ENCODE measurements at regions not wholly inside any gene's neighbourhood (a gene's known extent, or its start where the extent isn't known, plus 50 kb on each side); places are given as distances from the start of the nearest gene placed in this dataset.
"Not testable (repeated sequence)": the region's sequence is repeated elsewhere in the genome, so short reads cannot be mapped to it uniquely, and the experiment has no call there.

DNA sequence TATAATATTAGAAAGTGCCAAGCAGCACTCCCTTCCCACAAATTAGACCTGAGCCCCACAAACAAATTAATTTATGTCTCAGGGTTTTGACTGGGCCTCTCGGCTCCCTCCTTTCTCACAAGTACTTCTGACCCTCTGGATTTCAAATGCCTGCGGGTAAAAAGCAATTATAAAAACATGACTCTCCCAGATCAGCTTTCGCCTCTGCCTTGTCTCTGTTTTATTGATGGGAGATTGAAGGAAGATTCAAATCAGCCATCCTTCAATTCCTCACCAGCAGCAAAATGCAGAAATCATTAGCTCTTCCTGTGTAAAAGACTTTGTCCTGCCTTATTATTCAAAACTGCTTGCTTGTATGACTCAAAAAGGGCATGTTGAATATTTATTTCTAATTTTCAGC lies 453.7 kb upstream of the MKI67 start:
- Histone ChIP-seq H4K20me1 (ENCODE audit: low read length) (no peaks in the 10 kb centered on the region), H3K9ac (ENCODE audit: low read length) (no peak overlapping the region), H3K4me2 (ENCODE audit: low read length) (no peak overlapping the region), H3K9me3 (ENCODE audit: low read length) (no peaks in the 10 kb centered on the region), H3K27me3 (ENCODE audit: low read length) (no peaks in the 10 kb centered on the region), H2AFZ (ENCODE audit: low read length) (no peak overlapping the region), H3K4me3 (ENCODE audit: low read length) (no peak overlapping the region), H3K4me1 (ENCODE audit: insufficient read depth, low read length) (no peaks in the 10 kb centered on the region), H3K79me2 (ENCODE audit: low read length) (no peaks in the 10 kb centered on the region), H3K9me2 (replicated peaks; ENCODE audit: low read length) (no peaks in the 10 kb centered on the region), H3K27ac (ENCODE audit: low read length) (no peak overlapping the region), H3F3A (ENCODE audit: low read length, unreplicated experiment) (no peaks in the 10 kb centered on the region), H3K36me3 (ENCODE audit: low read depth, low read length) (no peaks in the 10 kb centered on the region)
- ChIA-PET POLR2A (ENCODE audit: unreplicated experiment) (no interaction called here), CTCF (no interaction called here)
- intact Hi-C loops (cut with micrococcal nuclease): no loop called here
- DNase-seq (no peak), ATAC-seq (no peak)
- BruUV-seq (replicated peaks): no TSS peak
- TF ChIP-seq EZH2 (IDR thresholded peaks at IDR 0.05; ENCODE audit: low read length, unreplicated experiment): no peak
- TF ChIP-seq, protein P1, sequence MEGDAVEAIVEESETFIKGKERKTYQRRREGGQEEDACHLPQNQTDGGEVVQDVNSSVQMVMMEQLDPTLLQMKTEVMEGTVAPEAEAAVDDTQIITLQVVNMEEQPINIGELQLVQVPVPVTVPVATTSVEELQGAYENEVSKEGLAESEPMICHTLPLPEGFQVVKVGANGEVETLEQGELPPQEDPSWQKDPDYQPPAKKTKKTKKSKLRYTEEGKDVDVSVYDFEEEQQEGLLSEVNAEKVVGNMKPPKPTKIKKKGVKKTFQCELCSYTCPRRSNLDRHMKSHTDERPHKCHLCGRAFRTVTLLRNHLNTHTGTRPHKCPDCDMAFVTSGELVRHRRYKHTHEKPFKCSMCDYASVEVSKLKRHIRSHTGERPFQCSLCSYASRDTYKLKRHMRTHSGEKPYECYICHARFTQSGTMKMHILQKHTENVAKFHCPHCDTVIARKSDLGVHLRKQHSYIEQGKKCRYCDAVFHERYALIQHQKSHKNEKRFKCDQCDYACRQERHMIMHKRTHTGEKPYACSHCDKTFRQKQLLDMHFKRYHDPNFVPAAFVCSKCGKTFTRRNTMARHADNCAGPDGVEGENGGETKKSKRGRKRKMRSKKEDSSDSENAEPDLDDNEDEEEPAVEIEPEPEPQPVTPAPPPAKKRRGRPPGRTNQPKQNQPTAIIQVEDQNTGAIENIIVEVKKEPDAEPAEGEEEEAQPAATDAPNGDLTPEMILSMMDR (conservative IDR thresholded peaks at IDR 0.05; ENCODE audit: low read depth, low read length): no peak
- no peak for TF ChIP-seq EZH2phosphoT487 (IDR thresholded peaks at IDR 0.05; ENCODE audit: borderline replicate concordance, low read length)

DNA sequence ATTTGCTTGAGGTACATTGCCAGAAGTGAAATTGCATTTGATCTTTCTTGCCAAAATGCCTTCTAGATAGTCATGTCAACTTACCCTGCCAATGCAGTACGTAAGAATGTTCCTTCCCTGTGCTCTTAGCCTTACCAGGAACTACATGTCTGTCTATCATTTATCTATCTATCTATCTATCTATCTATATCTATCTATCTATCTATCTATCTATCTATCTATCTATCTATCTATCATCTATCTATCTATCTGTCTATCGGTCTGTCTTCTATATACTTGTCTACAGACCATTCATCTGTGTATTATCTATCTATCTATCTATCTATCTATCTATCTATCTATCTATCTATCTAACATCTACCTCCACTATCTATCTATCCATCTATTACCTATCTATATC lies 456.9 kb upstream of the MKI67 start:
- H3K9me2 ChIP-seq (replicated peaks; ENCODE audit: low read length); H3K9me3 ChIP-seq (ENCODE audit: low read length); H3K9ac ChIP-seq (ENCODE audit: low read length); H4K20me1 ChIP-seq (ENCODE audit: low read length); H3F3A ChIP-seq (ENCODE audit: low read length, unreplicated experiment); H3K27me3 ChIP-seq (ENCODE audit: low read length); H3K4me1 ChIP-seq (ENCODE audit: insufficient read depth, low read length); CTCF ChIA-PET; H3K27ac ChIP-seq (ENCODE audit: low read length); H3K36me3 ChIP-seq (ENCODE audit: low read depth, low read length); ATAC-seq; H2AFZ ChIP-seq (ENCODE audit: low read length); intact Hi-C loops (cut with micrococcal nuclease); H3K79me2 ChIP-seq (ENCODE audit: low read length); H3K4me3 ChIP-seq (ENCODE audit: low read length); DNase-seq; H3K4me2 ChIP-seq (ENCODE audit: low read length); POLR2A ChIA-PET (ENCODE audit: unreplicated experiment); BruUV-seq (replicated peaks): not testable (repeated sequence)

DNA sequence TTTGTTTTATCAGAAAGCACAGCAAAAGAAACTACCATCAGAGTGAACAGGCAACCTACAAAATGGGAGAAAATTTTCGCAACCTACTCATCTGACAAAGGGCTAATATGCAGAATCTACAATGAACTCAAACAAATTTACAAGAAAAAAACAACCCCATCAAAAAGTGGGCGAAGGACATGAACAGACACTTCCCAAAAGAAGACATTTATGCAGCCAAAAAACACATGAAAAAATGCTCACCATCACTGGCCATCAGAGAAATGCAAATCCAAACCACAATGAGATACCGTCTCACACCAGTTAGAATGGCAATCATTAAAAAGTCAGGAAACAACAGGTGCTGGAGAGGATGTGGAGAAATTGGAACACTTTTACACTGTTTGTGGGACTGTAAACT lies 460.4 kb upstream of the MKI67 start:
- H3K9me2 ChIP-seq (replicated peaks; ENCODE audit: low read length); POLR2A ChIA-PET (ENCODE audit: unreplicated experiment); H3K36me3 ChIP-seq (ENCODE audit: low read depth, low read length); H3K79me2 ChIP-seq (ENCODE audit: low read length); H3K9ac ChIP-seq (ENCODE audit: low read length); intact Hi-C loops (cut with micrococcal nuclease); H3F3A ChIP-seq (ENCODE audit: low read length, unreplicated experiment); H3K9me3 ChIP-seq (ENCODE audit: low read length); CTCF ChIA-PET; H3K27me3 ChIP-seq (ENCODE audit: low read length); H3K4me1 ChIP-seq (ENCODE audit: insufficient read depth, low read length); H4K20me1 ChIP-seq (ENCODE audit: low read length); H3K4me2 ChIP-seq (ENCODE audit: low read length); H2AFZ ChIP-seq (ENCODE audit: low read length); H3K4me3 ChIP-seq (ENCODE audit: low read length); ATAC-seq; H3K27ac ChIP-seq (ENCODE audit: low read length); BruUV-seq (replicated peaks); DNase-seq: not testable (repeated sequence)

DNA sequence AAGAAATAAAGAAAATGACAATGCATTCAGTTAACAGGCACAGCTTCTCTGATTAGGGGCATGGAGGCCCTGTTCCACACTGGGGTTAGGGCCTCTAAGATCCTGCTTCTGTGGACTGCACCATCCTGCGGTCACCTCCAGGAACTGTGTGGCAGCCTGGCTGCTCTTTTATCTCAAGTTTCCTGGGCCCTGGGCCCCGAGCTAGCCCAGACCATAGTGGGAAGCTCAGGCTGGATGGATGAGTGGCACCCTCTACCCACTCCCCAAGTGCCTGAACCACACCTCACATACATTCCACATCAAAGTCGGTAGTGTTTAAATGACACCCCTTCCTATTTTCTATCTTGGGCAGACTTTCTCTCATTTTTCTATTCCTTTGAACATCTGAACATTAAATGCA lies 461.5 kb upstream of the MKI67 start:
- H3F3A ChIP-seq (ENCODE audit: low read length, unreplicated experiment): no peaks in the 10 kb centered on the region
- no peaks in the 10 kb centered on the region for H3K36me3 ChIP-seq (ENCODE audit: low read depth, low read length)
- H3K4me2 ChIP-seq (ENCODE audit: low read length): no peak overlapping the region
- ChIA-PET CTCF (no interaction called here), POLR2A (ENCODE audit: unreplicated experiment) (no interaction called here)
- H3K4me3 ChIP-seq (ENCODE audit: low read length): no peak overlapping the region
- no TSS peak for BruUV-seq (replicated peaks)
- no peaks in the 10 kb centered on the region for H3K27me3 ChIP-seq (ENCODE audit: low read length)
- DNase-seq: no peak
- no peaks in the 10 kb centered on the region for H3K79me2 ChIP-seq (ENCODE audit: low read length)
- no peak for ATAC-seq
- no peak overlapping the region for H3K27ac ChIP-seq (ENCODE audit: low read length)
- intact Hi-C loops (cut with micrococcal nuclease): no loop called here
- no peak overlapping the region for H3K9ac ChIP-seq (ENCODE audit: low read length)
- no peaks in the 10 kb centered on the region for H3K9me3 ChIP-seq (ENCODE audit: low read length)
- no peaks in the 10 kb centered on the region for H3K9me2 ChIP-seq (replicated peaks; ENCODE audit: low read length)
- no peaks in the 10 kb centered on the region for H3K4me1 ChIP-seq (ENCODE audit: insufficient read depth, low read length)
- TF ChIP-seq, protein P1 (conservative IDR thresholded peaks at IDR 0.05; ENCODE audit: low read depth, low read length): no peak
- TF ChIP-seq EZH2phosphoT487 (IDR thresholded peaks at IDR 0.05; ENCODE audit: borderline replicate concordance, low read length) (no peak), EZH2 (IDR thresholded peaks at IDR 0.05; ENCODE audit: low read length, unreplicated experiment) (no peak)
- no peaks in the 10 kb centered on the region for H4K20me1 ChIP-seq (ENCODE audit: low read length)
- no peak overlapping the region for H2AFZ ChIP-seq (ENCODE audit: low read length)

Measured in PC-3 (cell line).